SJSA1 (cell line): ENCODE measurements at regions not wholly inside any gene's neighbourhood (a gene's known extent, or its start where the extent isn't known, plus 50 kb on each side); places are given as distances from the start of the nearest gene placed in this dataset.

Experiments
- DNase-seq, 2 experiments: peaks; one replicate each; pipeline ENCODE4 v3.0.0-alpha.2; 2015 to 2020; ENCODE audit warnings: low spot score in 2 of 2, low read depth in 1 of 2
- H3K27ac ChIP-seq: fragments of 250-450 bp; sonication (Bioruptor Pico); 2 replicates; pipeline ENCODE4 v1.5.1; 2020; ENCODE audit warnings: mild to moderate bottlenecking, moderate library complexity
- H3K27me3 ChIP-seq: fragments of 250-450 bp; sonication (Bioruptor Pico); replicated peaks from 2 replicates; pipeline ENCODE4 v1.5.1; 2020; ENCODE audit warnings: mild to moderate bottlenecking, moderate library complexity
- H3K36me3 ChIP-seq: fragments of 250-450 bp; sonication (Bioruptor Pico); 2 replicates; pipeline ENCODE4 v1.5.1; 2020; ENCODE audit warnings: mild to moderate bottlenecking
- H3K4me1 ChIP-seq: fragments of 250-450 bp; sonication (Bioruptor Pico); replicated peaks from 2 replicates; pipeline ENCODE4 v1.6.1; 2021; ENCODE audit warnings: mild to moderate bottlenecking
- H3K4me3 ChIP-seq: fragments of 250-450 bp; sonication (Bioruptor Pico); 2 replicates; pipeline ENCODE4 v1.5.1; 2020; ENCODE audit warnings: mild to moderate bottlenecking
- H3K9me3 ChIP-seq: fragments of 250-450 bp; sonication (Bioruptor Pico); replicated peaks from 2 replicates; pipeline ENCODE4 v1.5.1; 2020; ENCODE audit warnings: mild to moderate bottlenecking

- no peaks in the 10 kb centered on the region for H3K36me3 ChIP-seq
- H3K9me3 ChIP-seq = no peaks in the 10 kb centered on the region
- no peak overlapping the region for H3K4me3 ChIP-seq
- peak overlapping the region; percentile 75 for H3K27ac ChIP-seq
- no peak for DNase-seq
- peaks cover 63% of the 10 kb centered on the region for H3K4me1 ChIP-seq
- no peaks in the 10 kb centered on the region for H3K27me3 ChIP-seq
Measured at GRCh38 chr7:41048771-41049170, 654.1 kb downstream of the INHBA start.

GRCh38 chr7:41047789-41048191 lies 655.1 kb downstream of the INHBA start:
- H3K27me3 ChIP-seq = no peaks in the 10 kb centered on the region
- DNase-seq = peak; percentile 71 to 75

GRCh38 chr7:41047211-41047610 lies 655.7 kb downstream of the INHBA start:
- Histone ChIP-seq H3K36me3 (no peaks in the 10 kb centered on the region), H3K27ac (peak overlapping the region; percentile 75)

More at GRCh38 chr7:41047789-41048191, 655.1 kb downstream of the INHBA start:
- Histone ChIP-seq H3K4me3 (no peak overlapping the region), H3K27ac (peak overlapping the region; percentile 75), H3K9me3 (peaks cover 2% of the 10 kb centered on the region; the same call in 1 of the 2 replicates), H3K36me3 (no peaks in the 10 kb centered on the region), H3K4me1 (peaks cover 53% of the 10 kb centered on the region)

GRCh38 chr7:41046776-41047175 lies 656.1 kb downstream of the INHBA start:
- Histone ChIP-seq H3K9me3 (peaks cover 4% of the 10 kb centered on the region; the same call in 1 of the 2 replicates), H3K36me3 (no peaks in the 10 kb centered on the region), H3K4me3 (no peak overlapping the region), H3K4me1 (peaks cover 43% of the 10 kb centered on the region), H3K27ac (peak overlapping the region; percentile 75), H3K27me3 (no peaks in the 10 kb centered on the region)
- DNase-seq = no peak

More at GRCh38 chr7:41047211-41047610, 655.7 kb downstream of the INHBA start:
- Histone ChIP-seq H3K4me3 (no peak overlapping the region), H3K27me3 (no peaks in the 10 kb centered on the region), H3K4me1 (peaks cover 47% of the 10 kb centered on the region), H3K9me3 (peaks cover 4% of the 10 kb centered on the region; the same call in 1 of the 2 replicates)
- no peak for DNase-seq

GRCh38 chr7:41046221-41046761 lies 656.6 kb downstream of the INHBA start:
- H3K4me1 ChIP-seq = peaks cover 43% of the 10 kb centered on the region
- peak; percentile 71 for DNase-seq
- peaks cover 4% of the 10 kb centered on the region; the same call in 1 of the 2 replicates for H3K9me3 ChIP-seq
- H3K27ac ChIP-seq = peak overlapping the region; percentile 75
- no peak overlapping the region for H3K4me3 ChIP-seq
- H3K27me3 ChIP-seq = no peaks in the 10 kb centered on the region
- no peaks in the 10 kb centered on the region for H3K36me3 ChIP-seq

GRCh38 chr7:41045556-41046123 lies 657.2 kb downstream of the INHBA start:
- DNase-seq = no peak
- Histone ChIP-seq H3K27ac (peak overlapping the region; percentile 75), H3K4me3 (no peak overlapping the region), H3K9me3 (peaks cover 4% of the 10 kb centered on the region; the same call in 1 of the 2 replicates), H3K27me3 (no peaks in the 10 kb centered on the region), H3K4me1 (peaks cover 42% of the 10 kb centered on the region), H3K36me3 (no peaks in the 10 kb centered on the region)

- Histone ChIP-seq H3K36me3 (no peaks in the 10 kb centered on the region), H3K27ac (no peak overlapping the region), H3K27me3 (no peaks in the 10 kb centered on the region), H3K4me1 (peaks cover 17% of the 10 kb centered on the region), H3K9me3 (peaks cover 4% of the 10 kb centered on the region; the same call in 1 of the 2 replicates), H3K4me3 (no peak overlapping the region)
- DNase-seq = no peak
Measured at GRCh38 chr7:41039981-41040380, 662.9 kb downstream of the INHBA start.

GRCh38 chr7:41039386-41039953 lies 663.4 kb downstream of the INHBA start:
- DNase-seq = no peak
- Histone ChIP-seq H3K4me3 (no peak overlapping the region), H3K36me3 (no peaks in the 10 kb centered on the region), H3K27me3 (no peaks in the 10 kb centered on the region), H3K4me1 (peaks cover 17% of the 10 kb centered on the region), H3K9me3 (peaks cover 4% of the 10 kb centered on the region; the same call in 1 of the 2 replicates), H3K27ac (no peak overlapping the region)

- no peak for DNase-seq
- Histone ChIP-seq H3K27me3 (no peaks in the 10 kb centered on the region), H3K27ac (no peak overlapping the region), H3K4me1 (peaks cover 22% of the 10 kb centered on the region), H3K36me3 (no peaks in the 10 kb centered on the region), H3K4me3 (no peak overlapping the region), H3K9me3 (peaks cover 4% of the 10 kb centered on the region; the same call in 1 of the 2 replicates)
Measured at GRCh38 chr7:41038211-41038610, 664.7 kb downstream of the INHBA start.

- no peak overlapping the region for H3K4me3 ChIP-seq
- H3K27me3 ChIP-seq = no peaks in the 10 kb centered on the region
- no peak for DNase-seq
- peaks cover under 1% of the 10 kb centered on the region; the same call in 1 of the 2 replicates for H3K9me3 ChIP-seq
- H3K27ac ChIP-seq = no peak overlapping the region
- H3K4me1 ChIP-seq = peaks cover 28% of the 10 kb centered on the region
- H3K36me3 ChIP-seq = no peaks in the 10 kb centered on the region
Measured at GRCh38 chr7:41037691-41038090, 665.2 kb downstream of the INHBA start.

GRCh38 chr7:41035794-41036193 lies 667.1 kb downstream of the INHBA start:
- H3K4me3 ChIP-seq = no peak overlapping the region

GRCh38 chr7:41033500-41033899 lies 669.4 kb downstream of the INHBA start:
- Histone ChIP-seq H3K27me3 (no peaks in the 10 kb centered on the region), H3K4me1 (peaks cover 70% of the 10 kb centered on the region), H3K4me3 (no peak overlapping the region), H3K27ac (peak overlapping the region; percentile 47), H3K9me3 (no peaks in the 10 kb centered on the region), H3K36me3 (no peaks in the 10 kb centered on the region)
- DNase-seq = no peak

More at GRCh38 chr7:41035794-41036193, 667.1 kb downstream of the INHBA start:
- no peak overlapping the region; the same call in 1 of the 2 replicates for H3K27ac ChIP-seq
- H3K27me3 ChIP-seq = no peaks in the 10 kb centered on the region
- DNase-seq = peak in 1 of 2 experiments; percentile 32
- peaks cover 47% of the 10 kb centered on the region for H3K4me1 ChIP-seq
- no peaks in the 10 kb centered on the region for H3K36me3 ChIP-seq
- H3K9me3 ChIP-seq = no peaks in the 10 kb centered on the region

GRCh38 chr7:41030673-41031072 lies 672.2 kb downstream of the INHBA start:
- peaks cover 81% of the 10 kb centered on the region for H3K4me1 ChIP-seq
- no peak for DNase-seq
- H3K9me3 ChIP-seq = no peaks in the 10 kb centered on the region
- H3K4me3 ChIP-seq = no peak overlapping the region
- peak overlapping the region; percentile 93; the same call in 1 of the 2 replicates for H3K27ac ChIP-seq
- H3K27me3 ChIP-seq = no peaks in the 10 kb centered on the region
- H3K36me3 ChIP-seq = no peaks in the 10 kb centered on the region

GRCh38 chr7:41029072-41029499 lies 673.8 kb downstream of the INHBA start:
- H3K4me3 ChIP-seq = no peak overlapping the region
- H3K27ac ChIP-seq = peak overlapping the region; percentile 93
- H3K9me3 ChIP-seq = no peaks in the 10 kb centered on the region
- no peaks in the 10 kb centered on the region for H3K27me3 ChIP-seq
- no peaks in the 10 kb centered on the region for H3K36me3 ChIP-seq
- peak; percentile 95 for DNase-seq
- H3K4me1 ChIP-seq = peaks cover 78% of the 10 kb centered on the region
